CD14-positive monocyte (primary cell): ENCODE measurements at regions not wholly inside any gene's neighbourhood (a gene's known extent, or its start where the extent isn't known, plus 50 kb on each side); places are given as distances from the start of the nearest gene placed in this dataset.

ENCODE experiments used
- DNase-seq, 3 donors: peaks; one replicate each; pipeline ENCODE4 v3.0.0-alpha.2; 2011 to 2022
- H2AFZ ChIP-seq: 2 replicates; pipeline ENCODE4 v1.6.0; 2012; ENCODE audit warnings: mild to moderate bottlenecking, low read depth, low read length, inconsistent platforms; ENCODE audit not compliant: insufficient read depth, poor library complexity, severe bottlenecking
- H3K27ac ChIP-seq, 2 donors: 1 replicate in 1 of 2; 2 replicates in 1 of 2; pipeline ENCODE4 v1.5.1; 2012 to 2013; ENCODE audit warnings: low read length in 2 of 2, control low read depth in 1 of 2, inconsistent platforms in 1 of 2, low read depth in 1 of 2, mild to moderate bottlenecking in 1 of 2
- H3K27me3 ChIP-seq, 2 donors: one replicate each; pipeline versions ENCODE4 v1.6.0 to v1.6.1; 2011 to 2013; ENCODE audit warnings: low read length in 2 of 2; ENCODE audit not compliant: control insufficient read depth in 2 of 2, insufficient read depth in 2 of 2
- H3K36me3 ChIP-seq, 2 donors: replicated peaks in 1 of 2; 1 replicate in 1 of 2; 2 replicates in 1 of 2; pipeline versions ENCODE4 v1.5.1 to v1.6.1; 2012 to 2013; ENCODE audit warnings: low read length in 2 of 2, control low read depth in 1 of 2, inconsistent platforms in 1 of 2, mild to moderate bottlenecking in 1 of 2; ENCODE audit not compliant: insufficient read depth in 2 of 2, control insufficient read depth in 1 of 2
- H3K4me1 ChIP-seq, 2 donors: 1 replicate in 1 of 2; 2 replicates in 1 of 2; pipeline versions ENCODE4 v1.5.1 to v1.6.1; 2012 to 2013; ENCODE audit warnings: low read length in 2 of 2, control low read depth in 1 of 2, inconsistent platforms in 1 of 2, mild to moderate bottlenecking in 1 of 2, moderate library complexity in 1 of 2; ENCODE audit not compliant: insufficient read depth in 2 of 2, control insufficient read depth in 1 of 2
- H3K4me2 ChIP-seq: replicated peaks from 2 replicates; pipeline ENCODE3; 2012; ENCODE audit warnings: low read length, moderate library complexity, mild to moderate bottlenecking; ENCODE audit not compliant: poor library complexity, severe bottlenecking; ENCODE audit errors: extremely low read depth
- H3K4me3 ChIP-seq, 3 experiments: fragments of 200-600 bp in 1 of 3; sonication (generic) in 1 of 3; replicated peaks in 1 of 3; 1 replicate in 2 of 3; 2 replicates in 1 of 3; pipeline ENCODE4 v1.5.1; 2011 to 2013; ENCODE audit warnings: low read length in 3 of 3, mild to moderate bottlenecking in 3 of 3, control low read depth in 2 of 3, low read depth in 2 of 3, inconsistent platforms in 1 of 3, moderate library complexity in 1 of 3
- H3K79me2 ChIP-seq: 2 replicates; pipeline ENCODE4 v1.6.0; 2012; ENCODE audit warnings: mild to moderate bottlenecking, control low read depth, inconsistent platforms, low read length, moderate library complexity; ENCODE audit not compliant: insufficient read depth
- H3K9ac ChIP-seq: 2 replicates; pipeline ENCODE4 v1.6.0; 2017; ENCODE audit warnings: low read length, mild to moderate bottlenecking; ENCODE audit not compliant: insufficient read depth, poor library complexity, severe bottlenecking
- H3K9me3 ChIP-seq, 2 donors: replicated peaks in 1 of 2; 1 replicate in 1 of 2; 2 replicates in 1 of 2; pipeline versions ENCODE4 v1.5.1 to v1.6.1; 2012 to 2013; ENCODE audit warnings: low read length in 2 of 2, control low read depth in 1 of 2; ENCODE audit not compliant: control insufficient read depth in 1 of 2, insufficient read depth in 1 of 2
- H4K20me1 ChIP-seq: 2 replicates; pipeline ENCODE4 v1.6.0; 2012; ENCODE audit warnings: mild to moderate bottlenecking, low read length, control low read depth, moderate library complexity; ENCODE audit not compliant: insufficient read depth
- H3K27ac Mint-ChIP-seq, 7 donors: one replicate each; pipeline ENCODE4 v1.8.0; 2020; ENCODE audit warnings: mild to moderate bottlenecking in 7 of 7, mixed read lengths in 7 of 7, moderate library complexity in 6 of 7, inconsistent platforms in 2 of 7
- H3K27me3 Mint-ChIP-seq, 3 donors: one replicate each; pipeline ENCODE4 v1.8.0; 2021 to 2022; ENCODE audit warnings: low read depth in 3 of 3, mild to moderate bottlenecking in 3 of 3, mixed read lengths in 3 of 3, moderate library complexity in 3 of 3, inconsistent platforms in 1 of 3
- H3K36me3 Mint-ChIP-seq, 2 donors: one replicate each; pipeline ENCODE4 v1.8.0; 2020; ENCODE audit warnings: mixed read lengths in 2 of 2, inconsistent platforms in 1 of 2, mild to moderate bottlenecking in 1 of 2
- H3K4me1 Mint-ChIP-seq: one replicate; pipeline ENCODE4 v1.8.0; 2020; ENCODE audit warnings: mild to moderate bottlenecking, mixed read lengths
- H3K4me3 Mint-ChIP-seq, 2 donors: one replicate each; pipeline ENCODE4 v1.8.0; 2020; ENCODE audit warnings: mild to moderate bottlenecking in 2 of 2, mixed read lengths in 2 of 2, moderate library complexity in 1 of 2
- H3K9me3 Mint-ChIP-seq, 7 donors: one replicate each; pipeline ENCODE4 v1.8.0; 2020 to 2022; ENCODE audit warnings: mixed read lengths in 7 of 7, mild to moderate bottlenecking in 6 of 7, moderate library complexity in 6 of 7, inconsistent platforms in 2 of 7
- CTCF ChIP-seq: fragments of 200-600 bp; IDR thresholded peaks from one replicate; pipeline ENCODE4 v1.8.0; 2022; ENCODE audit warnings: antibody characterized with exemption, mild to moderate bottlenecking
- WGBS: methylation state at CpG from one replicate; pipeline ENCODE4 v1.1.5; 2013; ENCODE audit warnings: missing lambda C conversion rate; ENCODE audit not compliant: insufficient coverage; 5-methylcytosine and 5-hydroxymethylcytosine counted together
- intact Hi-C, 2 donors: fragments of 100-400 bp; cut with micrococcal nuclease; formaldehyde crosslinking; loops; one replicate each; pipeline versions ENCODE4 v1.15.0 to v1.15.1; 2023

- no peaks in the 10 kb centered on the region for H3K4me1 Mint-ChIP-seq
Measured at GRCh38 chr5:33271606-33272005, 169.2 kb upstream of the TARS1 start.

GRCh38 chr5:33272288-33272687, 168.5 kb upstream of the TARS1 start:
- Histone ChIP-seq H3K27ac (no peak overlapping the region), H3K9me3 (no peaks in the 10 kb centered on the region), H3K79me2 (no peaks in the 10 kb centered on the region), H3K4me1 (no peaks in the 10 kb centered on the region), H3K9ac (no peak overlapping the region), H3K36me3 (no peaks in the 10 kb centered on the region), H3K4me3 (no peak overlapping the region), H4K20me1 (no peaks in the 10 kb centered on the region), H2AFZ (no peak overlapping the region), H3K27me3 (no peaks in the 10 kb centered on the region), H3K4me2 (no peak overlapping the region)
- 100% methylated on average over 1 of the region's 3 CpGs for WGBS
- TF ChIP-seq CTCF: no peak
- H3K27me3 Mint-ChIP-seq: peaks cover 0 to 2% (median 0%) of the 10 kb centered on the region in 3 donors
- H3K9me3 Mint-ChIP-seq: peaks cover 0 to 3% (median 0%) of the 10 kb centered on the region in 7 donors
- no peaks in the 10 kb centered on the region for H3K4me1 Mint-ChIP-seq
- intact Hi-C loops: no loop called here
- H3K27ac Mint-ChIP-seq: no peak overlapping the region
- no peak overlapping the region for H3K4me3 Mint-ChIP-seq
- no peaks in the 10 kb centered on the region for H3K36me3 Mint-ChIP-seq
- DNase-seq: no peak

More at GRCh38 chr5:33271606-33272005, 169.2 kb upstream of the TARS1 start:
- Mint-ChIP-seq H3K4me3 (no peak overlapping the region), H3K36me3 (no peaks in the 10 kb centered on the region), H3K27me3 (peaks cover 0 to 2% (median 0%) of the 10 kb centered on the region in 3 donors), H3K27ac (no peak overlapping the region), H3K9me3 (peaks cover 0 to 3% (median 0%) of the 10 kb centered on the region in 7 donors)
- DNase-seq: no peak
- Histone ChIP-seq H3K9me3 (no peaks in the 10 kb centered on the region), H3K4me2 (no peak overlapping the region), H3K27me3 (no peaks in the 10 kb centered on the region), H3K4me1 (no peaks in the 10 kb centered on the region), H3K36me3 (no peaks in the 10 kb centered on the region), H4K20me1 (no peaks in the 10 kb centered on the region), H3K4me3 (no peak overlapping the region), H2AFZ (no peak overlapping the region), H3K27ac (no peak overlapping the region), H3K79me2 (no peaks in the 10 kb centered on the region), H3K9ac (no peak overlapping the region)
- intact Hi-C loops: no loop called here
- WGBS: no CpG with 5 or more reads among the region's 1 CpG
- no peak for TF ChIP-seq CTCF
